HCT116 (cell line): ENCODE measurements at regions not wholly inside any gene's neighbourhood (a gene's known extent, or its start where the extent isn't known, plus 50 kb on each side); places are given as distances from the start of the nearest gene placed in this dataset.

Experiments used
- ATAC-seq: fragments of 200-7000 bp; cut with Tn5 transposase; 2 replicates; pipeline ENCODE4 v1.9.1; 2020; ENCODE audit warnings: mild to moderate bottlenecking, moderate library complexity
- BruUV-seq: library from RNA; stranded (reverse); fragments of 400-500 nt; replicated peaks from 2 replicates; lab custom pipeline; 2021; lab: Mats Ljungman, UMichigan
- CTCF ChIA-PET: fragments of 300-600 bp; sonication (Branson Sonifier 250); formaldehyde crosslinking; loops from one replicate; lab custom pipeline; 2021; ENCODE audit warnings: antibody characterized with exemption; lab: Charles Lee
- POLR2A ChIA-PET: fragments of 300-600, 350-600 bp; sonication (Branson Sonifier 250); formaldehyde crosslinking; loops from one replicate; lab custom pipeline; 2021; ENCODE audit warnings: antibody characterized with exemption; lab: Charles Lee
- RAD21 ChIA-PET, 2 experiments: fragments of 300-600 bp; sonication (Branson Sonifier 250); formaldehyde crosslinking; loops; one replicate each; lab custom pipeline; 2023; ENCODE audit warnings: low total read pairs in 2 of 2; ENCODE audit not compliant: uncharacterized antibody in 2 of 2, unreplicated experiment in 2 of 2, low non-redundant PET in 1 of 2; lab: Charles Lee
- DNase-seq: peaks from one replicate; pipeline ENCODE4 v3.0.0-alpha.2; 2010; ENCODE audit warnings: low read depth, low spot score
- H2AFZ ChIP-seq: fragments of 200-600 bp; shearing (Covaris generic), sonication (generic); 2 replicates; pipeline ENCODE4 v1.6.1; 2017; ENCODE audit warnings: low read depth, mixed run types, mixed read lengths, antibody characterized with exemption, low read length; ENCODE audit not compliant: poor library complexity, severe bottlenecking
- H3K27ac ChIP-seq: 2 replicates; pipeline ENCODE4 v1.5.1; 2012; ENCODE audit warnings: low read depth, low read length
- H3K27me3 ChIP-seq: fragments of 200-600 bp; sonication (generic); 2 replicates; pipeline ENCODE4 v1.6.1; 2016; ENCODE audit warnings: mixed run types, low read length, mixed read lengths; ENCODE audit not compliant: insufficient read depth
- H3K36me3 ChIP-seq, 2 experiments: fragments of 200-500 bp in 1 of 2; fragments of 200-600 bp in 1 of 2; sonication (Bioruptor generic) in 1 of 2; sonication (generic) in 1 of 2; 2 replicates each; pipeline versions ENCODE4 v1.5.1 to v1.6.1; 2014 to 2016; ENCODE audit warnings: low read length in 2 of 2, inconsistent platforms in 1 of 2, mixed read lengths in 1 of 2, mixed run types in 1 of 2; ENCODE audit not compliant: insufficient read depth in 2 of 2, control insufficient read depth in 1 of 2
- H3K4me1 ChIP-seq, 2 experiments: fragments of 200-600 bp in 1 of 2; sonication (generic) in 1 of 2; 2 replicates each; pipeline versions ENCODE4 v1.5.1 to v1.6.1; 2012 to 2017; ENCODE audit warnings: low read length in 2 of 2, inconsistent platforms in 1 of 2, mild to moderate bottlenecking in 1 of 2, mixed read lengths in 1 of 2, mixed run types in 1 of 2, moderate library complexity in 1 of 2; ENCODE audit not compliant: insufficient read depth in 2 of 2, control insufficient read depth in 1 of 2
- H3K4me2 ChIP-seq: fragments of 200-600 bp; sonication (generic); 2 replicates; pipeline ENCODE4 v1.6.1; 2017; ENCODE audit warnings: mixed run types, low read length, mixed read lengths
- H3K4me3 ChIP-seq, 2 experiments: fragments of 200-600 bp in 1 of 2; sonication (generic) in 1 of 2; replicated peaks in 1 of 2; 2 replicates each; pipeline ENCODE4 v1.5.1; 2011 to 2016; ENCODE audit warnings: low read length in 2 of 2, control low read depth in 1 of 2, low read depth in 1 of 2, mild to moderate bottlenecking in 1 of 2, mixed read lengths in 1 of 2, mixed run types in 1 of 2
- H3K79me2 ChIP-seq: fragments of 200-600 bp; sonication (generic); 2 replicates; pipeline ENCODE4 v1.6.1; 2017; ENCODE audit warnings: mild to moderate bottlenecking, mixed run types, low read length, moderate library complexity, mixed read lengths; ENCODE audit not compliant: insufficient read depth
- H3K9ac ChIP-seq: fragments of 200-600 bp; sonication (generic); 2 replicates; pipeline ENCODE4 v1.6.1; 2016; ENCODE audit warnings: low read length, mixed read lengths
- H3K9me2 ChIP-seq: fragments of 200-600 bp; sonication (generic), shearing (Covaris generic); 2 replicates; pipeline ENCODE4 v1.6.1; 2017; ENCODE audit warnings: mixed run types, mild to moderate bottlenecking, moderate library complexity; ENCODE audit not compliant: insufficient read depth
- H3K9me3 ChIP-seq, 2 experiments: fragments of 200-500 bp in 1 of 2; fragments of 200-600 bp in 1 of 2; sonication (Bioruptor generic) in 1 of 2; sonication (generic) in 1 of 2; 2 replicates each; pipeline ENCODE4 v1.6.1; 2014 to 2017; ENCODE audit warnings: low read length in 2 of 2, mixed read lengths in 2 of 2, inconsistent platforms in 1 of 2, low read depth in 1 of 2, mild to moderate bottlenecking in 1 of 2, mixed run types in 1 of 2, moderate library complexity in 1 of 2; ENCODE audit not compliant: control insufficient read depth in 1 of 2, insufficient read depth in 1 of 2
- H4K20me1 ChIP-seq: fragments of 200-600 bp; sonication (generic), shearing (Covaris generic); 2 replicates; pipeline ENCODE4 v1.6.1; 2017; ENCODE audit warnings: mixed run types, mild to moderate bottlenecking, moderate library complexity; ENCODE audit not compliant: insufficient read depth
- ATF3 ChIP-seq: IDR thresholded peaks from 2 replicates; pipeline ENCODE4 v1.6.1; 2012
- CBX3 ChIP-seq: IDR thresholded peaks from 2 replicates; pipeline ENCODE4 v1.6.1; 2012; ENCODE audit warnings: low read depth
- EGR1 ChIP-seq: IDR thresholded peaks from 2 replicates; pipeline ENCODE4 v1.6.1; 2012; ENCODE audit warnings: low read depth
- ELF1 ChIP-seq: IDR thresholded peaks from 2 replicates; pipeline ENCODE4 v1.6.1; 2012; ENCODE audit warnings: low read depth, borderline replicate concordance
- EZH2 ChIP-seq: fragments of 200-600 bp; sonication (generic); IDR thresholded peaks from 2 replicates; pipeline ENCODE4 v1.6.1; 2017; ENCODE audit warnings: antibody characterized with exemption, mixed run types
- EZH2phosphoT487 ChIP-seq: fragments of 200-600 bp; IDR thresholded peaks from 2 replicates; pipeline ENCODE4 v1.6.1; 2018; ENCODE audit warnings: antibody characterized with exemption, borderline replicate concordance
- JUND ChIP-seq: IDR thresholded peaks from 2 replicates; pipeline ENCODE4 v1.6.1; 2012
- REST ChIP-seq: IDR thresholded peaks from 2 replicates; pipeline ENCODE4 v1.6.1; 2012; ENCODE audit warnings: low read depth
- SIN3A ChIP-seq: IDR thresholded peaks from 2 replicates; pipeline ENCODE4 v1.6.1; 2012; ENCODE audit warnings: low read depth
- YY1 ChIP-seq: IDR thresholded peaks from 2 replicates; pipeline ENCODE4 v1.6.1; 2011; ENCODE audit warnings: low read length, low read depth, moderate library complexity, mild to moderate bottlenecking; ENCODE audit not compliant: insufficient replicate concordance; ENCODE audit errors: extremely low read depth
- ZFX ChIP-seq: fragments of 450-650 bp; IDR thresholded peaks from 2 replicates; pipeline ENCODE4 v1.6.1; 2017
- intact Hi-C: fragments of 100-400 bp; cut with micrococcal nuclease; formaldehyde crosslinking; loops from 2 replicates; pipeline ENCODE4 v1.10.0; 2022

DNA sequence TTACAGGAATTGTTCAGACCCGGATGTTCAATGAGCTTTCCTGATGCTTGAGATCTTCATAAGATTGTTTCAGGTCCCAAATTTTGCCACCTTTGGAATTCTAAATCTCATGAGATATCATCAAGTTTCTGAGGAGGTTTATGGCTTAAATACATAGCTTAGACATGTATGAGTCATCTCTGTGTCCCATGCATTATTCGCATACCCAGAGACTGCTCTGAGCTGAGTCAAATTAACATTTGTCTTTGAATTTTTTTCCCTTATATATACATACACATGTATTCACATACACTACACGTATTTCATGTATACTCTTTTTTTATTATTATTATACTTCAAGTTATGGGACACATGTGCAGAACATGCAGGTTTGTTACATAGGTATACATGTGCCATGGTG lies 744.6 kb downstream of the BRINP1 start:
- ATAC-seq, result no peak
- CTCF ChIA-PET, result no interaction called here
- intact Hi-C loops, result no loop called here
- no peak overlapping the region for H3K4me3 ChIP-seq
- H4K20me1 ChIP-seq, result no peaks in the 10 kb centered on the region
- H3K27me3 ChIP-seq, result no peaks in the 10 kb centered on the region
- H3K79me2 ChIP-seq, result no peaks in the 10 kb centered on the region
- H3K9me2 ChIP-seq, result no peaks in the 10 kb centered on the region
- no peaks in the 10 kb centered on the region for H3K4me1 ChIP-seq
- no peak overlapping the region for H3K27ac ChIP-seq
- H3K4me2 ChIP-seq, result no peak overlapping the region
- RAD21 ChIA-PET, result no interaction called here
- H3K9me3 ChIP-seq, result peaks cover 3 to 4% of the 10 kb centered on the region in 2 experiments; a peak in 3 of 4 replicates
- POLR2A ChIA-PET, result no interaction called here
- DNase-seq, result no peak
- TF ChIP-seq ATF3 (no peak), JUND (no peak), EZH2phosphoT487 (no peak), EZH2 (no peak), YY1 (no peak), ELF1 (no peak), REST (no peak), EGR1 (no peak), ZFX (no peak), CBX3 (no peak), SIN3A (no peak)
- TF ChIP-seq, all 23 proteins: peak for 0
- no peaks in the 10 kb centered on the region for H3K36me3 ChIP-seq
- BruUV-seq, result no TSS peak
- no peak overlapping the region for H2AFZ ChIP-seq
- H3K9ac ChIP-seq, result no peak overlapping the region
